ENCODE measurements at regions not wholly inside any gene's neighbourhood (a gene's known extent, or its start where the extent isn't known, plus 50 kb on each side); places are given as distances from the start of the nearest gene placed in this dataset.

DNA sequence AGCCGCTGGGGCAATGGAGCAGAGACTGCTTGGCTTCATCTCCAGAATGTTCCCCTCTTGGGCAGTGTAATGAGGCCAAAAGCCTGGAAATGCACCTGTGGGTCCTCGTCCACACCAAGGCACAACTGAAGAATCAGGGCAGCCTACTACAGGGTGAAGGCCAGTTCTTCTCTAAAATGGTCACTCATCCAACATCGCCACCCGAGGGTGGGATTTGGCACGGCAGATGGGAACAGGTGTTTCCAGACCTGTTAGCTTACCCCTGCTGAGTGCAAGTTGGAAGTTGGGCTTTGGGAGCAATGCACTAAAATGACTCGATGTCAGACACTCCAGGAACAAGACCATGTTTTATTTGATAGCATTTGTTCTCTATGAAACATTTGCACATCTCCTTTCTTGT lies 543.7 kb downstream of the NPHP4 start:
- no peak for DNase-seq

DNA sequence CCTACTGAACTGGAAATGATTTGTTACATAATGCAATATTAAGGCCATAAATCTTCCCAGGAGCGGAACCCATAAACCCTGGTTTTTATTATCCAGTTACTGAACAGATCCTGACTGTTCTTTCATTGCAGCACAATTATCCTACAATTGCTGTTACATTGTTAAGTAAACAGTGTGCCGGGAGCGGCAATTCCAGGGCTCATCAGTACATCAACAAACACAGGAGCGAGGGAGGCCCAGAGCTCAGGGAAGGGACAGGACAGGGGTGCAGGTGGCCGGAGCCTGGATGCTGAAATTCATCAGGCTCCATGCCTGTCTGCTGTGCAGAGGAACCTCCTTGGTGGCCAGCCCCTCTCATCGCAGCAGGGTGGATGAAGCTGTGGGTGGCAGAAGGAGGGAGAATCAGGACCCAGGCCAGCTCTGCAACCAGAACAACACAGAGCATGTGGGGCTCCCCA lies 544.7 kb downstream of the NPHP4 start:
- no peak for DNase-seq

DNA sequence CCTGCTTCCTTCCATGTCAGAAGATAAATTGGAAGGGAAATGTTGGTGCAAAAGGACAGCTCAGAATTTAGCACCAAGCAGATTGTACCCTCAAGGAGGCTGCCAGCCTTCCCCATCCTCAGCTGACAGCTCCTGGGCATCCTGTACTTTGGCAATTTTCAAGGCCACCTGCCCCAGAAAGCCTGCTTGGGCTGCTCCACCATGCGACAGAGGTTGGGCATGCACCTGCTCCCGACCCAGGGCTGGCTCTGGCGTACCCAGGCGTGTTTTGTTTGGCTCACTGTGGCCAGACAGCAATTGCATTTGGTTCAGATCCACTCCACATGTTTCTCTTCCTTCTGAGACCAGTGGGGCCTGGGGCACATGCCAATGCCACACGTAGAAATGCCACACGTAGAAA lies 547.8 kb downstream of the NPHP4 start:
- no peak for DNase-seq

DNA sequence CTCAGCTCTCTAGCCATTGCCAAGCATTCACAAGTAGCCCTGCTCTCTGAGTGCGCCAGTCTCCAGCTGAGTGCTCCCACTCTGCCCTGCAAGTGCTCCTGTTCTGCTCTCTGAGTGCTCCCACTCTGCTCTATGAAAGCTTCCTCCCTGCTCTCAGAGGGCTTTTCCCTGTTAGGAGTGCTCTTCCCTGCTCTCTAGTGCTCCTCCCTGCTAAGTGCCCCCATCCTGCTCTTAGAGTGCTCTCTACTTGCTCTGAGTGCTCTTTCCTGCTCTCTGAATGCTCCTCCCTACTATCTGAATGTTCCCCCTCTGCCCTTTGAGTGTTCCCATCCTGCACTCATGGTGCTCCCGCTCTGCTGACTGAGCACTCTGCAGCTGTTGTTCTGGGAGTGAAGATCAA lies 555.4 kb downstream of the NPHP4 start:
- DNase-seq: no peak

DNA sequence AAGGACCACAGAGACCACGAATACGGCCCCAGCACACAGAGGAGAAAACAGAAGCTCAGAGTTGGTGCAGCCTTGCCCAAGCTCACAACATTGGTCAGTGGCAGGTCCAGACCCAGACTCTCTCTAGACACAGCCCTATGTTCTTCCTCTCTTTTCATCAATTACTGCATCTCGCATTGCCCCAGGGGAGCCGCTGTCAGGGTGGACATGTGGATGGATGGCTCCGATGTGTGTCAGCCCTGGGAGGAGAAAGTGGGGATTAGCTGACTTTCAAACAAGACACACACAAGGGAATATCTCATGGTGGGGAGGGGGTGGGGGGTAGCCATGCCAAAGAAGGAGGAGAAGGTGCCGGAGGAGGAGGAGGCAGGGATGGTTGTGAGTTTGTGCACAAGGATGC lies 556.8 kb downstream of the NPHP4 start:
- DNase-seq: no peak

DNA sequence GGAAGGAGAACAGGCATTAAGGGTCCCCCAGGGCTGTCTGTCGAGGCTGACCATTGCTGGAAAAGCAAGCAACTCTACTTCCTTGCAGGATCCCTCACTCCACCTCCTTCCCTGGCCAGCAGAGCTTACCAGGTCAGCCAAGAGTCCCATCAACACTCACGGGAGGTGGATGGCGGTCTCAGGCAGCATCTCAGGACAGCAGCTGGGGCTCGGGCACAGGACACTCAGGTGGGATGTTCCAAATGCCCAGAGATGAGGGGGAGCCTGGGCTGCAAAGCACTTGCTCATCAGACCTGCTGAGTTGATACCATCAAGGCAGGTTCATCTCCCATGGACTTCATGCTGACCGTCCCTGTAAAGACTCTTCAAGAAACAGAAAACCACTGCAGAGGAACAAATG lies 559.8 kb downstream of the NPHP4 start:
- DNase-seq: no peak

DNA sequence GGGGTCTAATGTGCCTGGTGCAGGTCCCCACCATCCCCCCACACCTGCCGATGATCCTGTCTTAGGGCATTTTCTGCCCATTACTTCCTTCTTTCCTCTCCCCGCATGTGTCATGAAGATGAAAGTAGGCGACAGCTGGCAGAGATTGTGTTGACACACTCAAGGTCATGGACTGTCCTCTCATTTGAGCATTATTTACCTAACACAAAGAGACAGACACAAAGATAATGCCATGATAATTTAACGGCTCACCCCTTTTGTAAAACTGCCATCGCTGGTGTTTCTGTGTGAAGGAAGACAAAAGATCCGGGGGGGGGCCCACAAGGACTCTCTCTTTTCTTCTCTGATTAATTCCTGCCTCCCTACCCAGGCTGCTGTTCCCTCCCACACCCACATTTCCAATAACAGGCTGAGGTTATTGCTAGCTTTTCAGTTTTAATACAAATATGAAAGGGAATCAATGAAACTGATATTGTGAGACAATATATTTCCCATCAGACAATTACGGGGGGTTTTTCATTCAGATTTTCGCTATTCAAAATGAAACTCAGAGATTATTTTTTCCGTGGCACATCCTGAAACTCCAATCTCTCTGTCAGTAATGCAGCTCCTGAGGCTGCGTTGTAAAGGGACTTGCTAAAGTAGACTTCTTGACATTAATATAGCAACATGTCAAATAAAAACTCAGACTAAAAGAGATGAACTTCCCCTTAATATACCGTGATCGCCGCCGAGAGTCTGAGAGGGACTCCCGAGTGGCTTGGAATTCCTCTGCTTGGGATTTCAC lies 561.1 kb downstream of the NPHP4 start:
- DNase-seq: no peak

DNA sequence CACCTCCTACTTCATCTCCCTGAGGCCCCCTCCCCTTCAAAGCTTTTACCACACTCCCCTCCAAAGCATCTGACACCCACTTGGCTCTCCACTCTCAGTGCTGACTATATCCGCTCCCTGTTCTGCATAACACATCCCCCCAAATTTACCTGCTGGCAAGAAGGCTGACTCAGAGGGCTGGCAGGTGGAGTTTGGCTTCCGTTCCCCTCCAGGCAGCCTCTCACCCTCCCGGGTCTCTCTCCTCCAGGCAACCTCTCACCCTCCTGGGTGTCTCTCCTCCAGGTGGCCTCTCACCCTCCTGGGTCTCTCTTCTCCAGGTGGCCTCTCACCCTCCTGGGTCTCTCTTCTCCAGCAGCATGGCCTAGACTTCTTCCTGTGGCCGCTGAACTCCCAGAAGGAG lies 562.1 kb downstream of the NPHP4 start:
- DNase-seq: no peak

DNA sequence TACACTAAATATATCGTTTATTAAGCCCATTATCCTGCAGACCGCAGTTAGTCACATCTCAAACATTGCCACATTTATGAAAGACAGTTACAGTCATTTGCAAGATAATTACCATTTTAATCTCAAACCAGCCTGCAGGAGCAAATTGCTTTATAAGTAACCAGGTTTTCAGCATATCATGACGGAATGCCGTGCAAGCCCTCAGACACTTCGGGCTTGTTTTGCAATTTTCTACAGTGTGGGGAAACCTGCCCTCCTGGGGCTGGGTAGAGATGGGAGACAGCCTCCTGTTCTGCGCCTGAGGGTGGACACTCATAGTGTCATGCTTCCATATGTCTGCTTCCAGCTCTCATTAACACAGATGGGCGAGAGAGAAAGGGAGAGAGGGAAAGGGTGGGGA lies 563.9 kb downstream of the NPHP4 start:
- DNase-seq: no peak

DNA sequence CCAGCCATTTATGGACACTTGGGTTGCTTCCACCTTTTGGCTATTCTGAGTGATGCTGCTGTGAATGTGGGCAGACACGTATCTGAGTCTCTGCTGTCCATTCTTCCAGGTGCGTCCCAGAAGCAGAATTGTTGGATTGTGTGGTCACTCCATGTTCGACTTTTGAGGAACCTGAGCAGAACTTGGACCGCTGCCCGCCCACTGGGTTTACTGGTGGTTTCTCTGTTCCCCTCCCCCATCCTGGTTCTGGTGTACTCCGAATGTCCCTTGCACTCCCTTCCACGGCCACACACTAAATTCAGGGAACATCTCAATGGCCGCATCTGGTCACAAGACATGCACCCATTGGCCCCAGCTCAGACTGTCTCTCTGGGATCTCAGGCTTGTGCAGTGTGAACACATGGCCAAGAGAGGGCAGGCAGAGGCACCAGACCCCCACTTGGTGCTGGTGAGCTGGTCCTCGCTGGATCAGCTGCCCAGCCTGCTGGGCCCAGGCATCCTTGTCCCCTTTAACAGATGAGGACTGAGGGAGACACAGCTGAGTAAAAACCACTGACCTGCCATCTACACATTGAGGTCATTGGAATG lies 565.1 kb downstream of the NPHP4 start:
- no peak for DNase-seq

DNA sequence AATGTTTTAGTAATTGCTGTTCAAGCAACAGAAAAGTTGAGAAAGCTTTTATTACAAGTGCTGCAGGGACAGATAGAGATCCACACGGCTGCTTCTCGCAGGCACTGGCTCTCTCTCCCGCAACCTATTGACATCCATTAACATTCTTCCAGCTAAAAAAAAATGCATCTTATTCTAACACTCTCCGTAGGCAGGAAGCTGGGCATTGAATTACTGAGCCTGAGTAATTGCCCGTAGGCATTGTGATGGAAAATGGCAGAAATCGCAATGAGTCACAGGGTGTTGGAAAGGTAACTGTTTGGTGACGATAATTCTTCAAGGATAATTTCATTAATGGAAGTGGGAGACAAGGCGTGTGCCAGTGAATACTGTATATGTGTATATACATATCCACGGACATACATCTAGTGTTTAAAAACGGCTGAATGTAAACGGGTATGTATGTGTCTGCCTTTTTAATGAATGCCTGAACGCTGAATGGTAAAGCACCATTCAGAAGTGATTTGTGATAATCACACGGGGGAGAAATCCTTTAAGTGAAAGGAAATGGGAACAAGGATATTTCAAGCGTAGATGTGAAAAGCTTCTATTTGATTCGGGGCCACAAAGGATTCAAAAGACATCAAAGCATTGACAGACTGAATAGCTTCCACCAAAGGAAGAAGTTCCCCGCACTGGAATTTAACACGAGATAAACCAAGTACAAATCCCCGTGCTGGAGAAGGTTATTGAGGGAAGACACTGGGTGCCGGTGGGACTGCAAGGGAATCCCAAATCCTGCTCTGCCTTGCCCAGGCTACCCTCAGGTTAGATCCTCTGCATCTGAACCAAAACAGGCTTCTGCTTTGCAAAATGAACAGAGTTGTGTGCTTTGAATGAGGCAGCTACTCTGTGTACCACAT lies 567.2 kb downstream of the NPHP4 start:
- no peak for DNase-seq

DNA sequence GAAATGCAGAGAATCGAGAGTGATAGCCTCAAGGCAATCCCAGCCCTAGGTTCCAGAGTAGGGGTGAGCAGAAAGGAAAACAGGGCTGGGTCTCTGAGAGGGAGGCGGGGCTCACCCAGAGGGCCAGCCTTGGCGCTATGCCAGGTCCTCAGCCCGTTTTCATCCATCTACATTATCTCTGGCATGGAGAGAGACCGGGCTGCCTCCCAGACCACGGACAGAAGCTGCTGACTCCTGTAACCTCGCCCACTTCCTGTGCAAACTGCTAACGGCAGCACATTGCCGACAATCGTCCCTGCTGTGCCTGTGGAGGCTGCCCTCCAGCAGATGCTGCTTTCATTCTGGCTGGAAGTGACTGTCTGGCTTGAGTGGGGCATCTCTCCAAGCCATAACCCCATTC lies 569.1 kb downstream of the NPHP4 start:
- DNase-seq: no peak

DNA sequence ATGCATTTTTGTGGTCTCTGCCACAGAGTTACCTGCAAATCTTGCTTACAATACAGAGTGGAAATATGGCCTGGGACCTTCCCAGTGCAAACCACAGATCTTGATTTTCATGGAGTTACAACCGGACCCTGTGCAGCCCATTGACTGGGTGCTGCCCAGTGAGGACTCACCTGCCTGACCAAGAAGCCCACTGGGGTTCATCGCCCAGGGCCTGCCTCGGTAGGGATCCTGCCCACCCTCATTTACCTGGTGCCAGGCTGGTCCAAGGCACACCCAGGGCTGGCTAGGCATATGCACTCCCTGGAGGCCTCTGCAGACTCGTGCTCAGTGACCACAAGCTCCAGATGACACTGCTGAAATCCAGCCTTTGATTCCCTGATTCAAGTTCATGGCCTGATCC lies 572.7 kb downstream of the NPHP4 start:
- no peak for DNase-seq

DNA sequence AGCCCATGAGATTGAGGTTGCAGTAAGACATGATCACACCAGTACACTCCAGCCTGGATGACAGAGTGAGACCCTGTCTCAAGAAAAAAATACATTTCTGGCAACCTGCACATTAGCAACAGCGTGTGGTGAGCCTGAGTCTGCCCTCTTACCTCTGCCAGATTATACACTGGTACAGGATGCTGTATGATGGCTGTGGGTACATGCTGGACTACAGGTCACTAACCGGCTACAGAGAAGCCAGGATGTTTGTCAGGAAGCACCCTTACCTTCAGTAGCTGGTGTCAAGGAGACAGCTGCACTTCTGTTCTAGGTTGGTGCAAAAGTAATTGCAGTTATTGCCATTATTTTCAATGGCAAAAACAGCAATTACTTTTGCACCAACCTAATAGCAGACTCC lies 575.7 kb downstream of the NPHP4 start:
- no peak for DNase-seq

DNA sequence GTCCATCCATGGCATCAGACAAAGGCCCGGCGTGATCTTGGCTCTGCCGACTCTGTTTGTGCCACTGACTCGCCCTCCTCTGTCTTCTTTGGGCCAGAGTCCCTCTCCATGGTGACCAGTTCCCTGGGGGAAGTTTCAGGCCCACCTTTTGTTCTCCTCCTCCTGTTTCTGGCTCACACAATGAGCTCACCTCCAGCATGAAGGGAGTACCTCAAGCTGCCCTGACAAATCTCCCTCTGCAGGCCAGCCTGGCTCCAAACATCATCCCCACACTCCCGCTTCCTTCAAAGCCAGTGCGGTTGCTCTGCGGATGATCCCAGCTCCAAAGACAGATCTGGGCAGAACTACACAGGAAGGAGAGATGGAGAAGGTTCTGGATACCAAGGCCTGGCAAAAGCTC lies 576.6 kb downstream of the NPHP4 start:
- no peak for DNase-seq

DNA sequence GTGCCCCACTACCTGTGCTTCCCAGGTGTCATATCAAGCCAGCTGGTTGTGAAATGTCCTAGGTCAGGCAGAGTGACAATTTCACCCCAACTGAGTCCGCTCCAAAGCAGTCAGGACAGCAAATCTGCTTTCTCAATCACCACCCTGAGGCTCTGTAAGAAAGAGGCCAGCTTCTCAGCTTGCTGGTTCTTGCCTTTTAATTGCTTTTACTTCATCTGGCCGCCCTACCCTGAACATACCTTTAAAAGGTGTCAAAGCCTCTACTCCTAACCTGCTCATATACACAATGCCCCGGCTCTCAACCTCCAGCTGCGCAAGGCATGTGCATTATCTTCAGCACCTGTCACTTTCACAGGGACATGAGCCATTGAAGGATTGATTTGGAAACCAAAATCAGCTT lies 581.6 kb downstream of the NPHP4 start:
- DNase-seq: no peak

DNA sequence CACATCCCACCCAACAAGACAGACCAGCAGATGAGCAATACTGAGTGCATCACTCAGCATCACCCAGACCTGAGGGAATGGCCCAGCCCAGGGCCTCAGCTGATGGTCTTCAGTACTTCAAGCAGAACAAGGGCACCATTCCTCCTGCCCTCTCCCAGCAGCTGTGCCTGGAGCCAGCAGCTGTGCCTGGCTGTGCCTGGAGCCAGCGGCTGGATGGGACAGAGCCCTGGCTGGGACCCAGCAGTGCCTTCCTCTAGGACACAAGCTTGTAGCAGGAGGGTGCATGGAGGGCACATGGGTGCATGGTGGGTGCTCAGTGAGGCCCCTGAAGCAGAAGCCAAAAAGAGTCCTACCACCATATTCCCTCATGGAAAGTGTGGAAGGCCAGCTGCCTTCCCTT lies 583.8 kb downstream of the NPHP4 start:
- DNase-seq: no peak

DNA sequence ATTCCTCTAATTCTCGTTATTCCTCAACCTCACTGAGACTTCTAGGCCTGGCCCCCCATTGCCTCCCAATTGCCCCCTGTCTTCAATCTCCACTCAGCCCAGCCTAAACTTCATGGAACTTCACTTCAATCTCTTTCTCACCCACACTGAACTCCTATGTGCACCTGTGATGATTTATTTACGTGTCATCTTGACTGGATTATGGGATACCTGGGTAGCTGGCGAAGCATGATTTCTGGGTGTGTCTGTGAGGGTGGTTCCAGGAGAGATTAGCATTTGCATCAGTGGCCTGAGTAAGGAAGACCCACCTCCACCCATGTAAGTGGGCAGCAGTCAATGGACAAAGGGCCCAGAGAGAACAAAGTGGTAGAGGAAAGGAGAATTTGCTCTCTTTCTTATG lies 587.0 kb downstream of the NPHP4 start:
- DNase-seq: no peak

DNA sequence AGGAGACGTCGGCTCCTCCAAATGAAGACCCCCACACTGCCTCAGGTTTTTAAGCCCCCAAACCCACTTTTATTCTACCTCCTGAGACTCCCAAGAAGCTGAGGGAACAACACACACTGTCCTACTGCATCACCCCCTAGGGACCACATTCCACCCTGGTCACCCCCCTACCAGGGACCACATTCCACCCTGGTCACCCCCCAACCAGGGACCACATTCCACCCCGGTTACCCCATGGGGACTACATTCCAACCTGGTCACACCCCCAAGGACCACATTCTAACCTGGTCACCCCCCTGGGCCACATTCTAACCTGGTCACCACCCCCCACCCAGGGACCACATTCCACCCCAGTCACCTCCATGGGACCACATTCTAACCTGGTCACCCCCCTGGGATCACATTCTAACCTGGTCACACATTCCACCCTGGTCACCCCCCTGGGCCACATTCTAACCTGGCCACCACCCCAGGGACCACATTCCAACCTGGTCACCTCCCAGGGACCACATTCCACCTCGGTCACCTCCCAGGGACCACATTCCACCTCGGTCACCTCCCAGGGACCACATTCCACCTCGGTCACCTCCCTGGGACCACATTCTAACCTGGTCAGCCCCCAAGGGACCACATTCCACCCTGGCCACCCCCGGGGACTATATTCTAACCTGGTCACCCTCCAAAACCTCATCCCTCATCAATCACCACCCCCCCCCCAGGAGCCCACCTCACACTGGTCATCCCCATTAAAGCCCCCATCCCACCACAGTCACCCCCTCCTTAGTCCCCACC lies 587.6 kb downstream of the NPHP4 start:
- no peak for DNase-seq

DNA sequence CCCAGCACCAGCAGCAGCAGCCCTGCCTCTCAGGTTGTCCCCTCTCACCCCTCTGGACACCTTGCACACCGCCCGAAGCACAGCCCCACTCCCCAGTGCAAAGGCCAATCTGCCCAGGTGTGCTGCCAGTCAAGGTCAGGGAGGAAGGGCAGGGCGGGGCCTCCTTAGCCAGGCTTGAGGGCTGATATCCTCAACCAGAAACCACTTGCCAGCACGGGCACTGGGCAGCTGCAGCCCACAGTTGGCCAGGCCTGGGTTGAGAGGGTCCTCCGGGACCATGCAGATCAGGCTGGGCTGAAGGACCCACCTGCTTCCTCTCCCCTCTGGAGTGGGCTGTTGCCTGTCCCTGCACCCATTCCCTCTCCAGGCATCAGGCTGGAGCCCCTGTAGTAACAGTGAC lies 588.3 kb downstream of the NPHP4 start:
- DNase-seq: no peak

DNA sequence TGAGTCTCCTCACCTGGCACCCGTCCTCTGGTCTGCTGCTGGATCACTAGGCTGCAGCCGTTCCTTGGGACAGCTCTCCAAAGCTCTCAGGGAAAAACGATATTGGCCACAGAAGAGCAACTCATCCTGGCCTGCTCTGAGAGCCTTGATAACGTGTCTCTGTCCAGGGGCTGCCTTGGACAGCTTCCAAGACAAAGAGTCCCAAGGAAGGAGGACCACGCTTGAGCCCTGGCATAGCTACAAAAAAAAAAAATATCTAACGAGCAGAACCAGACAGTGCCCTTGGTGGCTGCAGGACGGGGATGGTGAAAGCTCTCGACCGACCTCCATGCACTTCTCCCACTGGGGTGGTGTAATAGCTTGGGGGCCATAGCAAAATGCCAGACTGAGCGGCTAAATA lies 589.6 kb downstream of the NPHP4 start:
- no peak for DNase-seq

DNA sequence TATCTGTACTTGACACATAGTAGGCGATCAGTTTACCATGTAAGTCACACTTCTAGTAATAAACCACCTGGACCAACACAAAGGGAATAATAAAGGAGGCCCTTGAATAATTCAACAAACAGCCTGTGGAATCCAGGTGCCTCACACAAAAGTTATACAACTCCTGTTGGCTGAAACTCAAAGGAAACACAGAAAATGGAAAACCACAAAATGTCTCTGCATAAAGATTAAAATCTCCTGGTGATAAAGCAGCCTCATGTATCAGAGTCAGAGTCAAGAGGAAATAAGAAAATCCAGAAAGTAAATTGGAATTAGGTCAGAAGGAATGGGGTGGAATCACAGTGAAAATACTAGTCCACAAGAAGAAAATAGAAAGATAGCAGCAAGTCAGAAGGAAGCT lies 592.5 kb downstream of the NPHP4 start:
- no peak for DNase-seq

DNA sequence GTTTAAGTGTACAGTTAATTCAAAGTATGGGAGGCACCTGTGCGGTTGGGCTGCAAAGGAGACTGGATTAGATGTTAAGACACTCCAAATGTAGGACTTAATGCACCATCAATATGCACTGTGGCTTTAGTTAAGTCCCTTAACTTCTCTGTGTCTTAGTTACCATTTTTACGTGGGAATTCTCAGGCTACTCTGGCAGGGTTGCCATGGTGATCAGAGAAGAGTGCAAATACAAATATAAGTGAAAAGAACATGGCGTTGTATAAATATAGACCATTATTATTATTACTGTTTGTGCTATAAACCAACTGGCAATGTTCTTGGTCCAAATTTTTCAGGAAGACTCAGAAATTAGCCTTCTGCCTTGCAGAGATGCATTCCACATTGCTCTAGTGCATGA lies 595.6 kb downstream of the NPHP4 start:
- no peak for DNase-seq
